DMS79 (cell line): ENCODE measurements at regions not wholly inside any gene's neighbourhood (a gene's known extent, or its start where the extent isn't known, plus 50 kb on each side); places are given as distances from the start of the nearest gene placed in this dataset.

Source experiments
- DNase-seq: peaks from one replicate; lab custom pipeline; 2025; lab: John Stamatoyannopoulos, UW

DNA sequence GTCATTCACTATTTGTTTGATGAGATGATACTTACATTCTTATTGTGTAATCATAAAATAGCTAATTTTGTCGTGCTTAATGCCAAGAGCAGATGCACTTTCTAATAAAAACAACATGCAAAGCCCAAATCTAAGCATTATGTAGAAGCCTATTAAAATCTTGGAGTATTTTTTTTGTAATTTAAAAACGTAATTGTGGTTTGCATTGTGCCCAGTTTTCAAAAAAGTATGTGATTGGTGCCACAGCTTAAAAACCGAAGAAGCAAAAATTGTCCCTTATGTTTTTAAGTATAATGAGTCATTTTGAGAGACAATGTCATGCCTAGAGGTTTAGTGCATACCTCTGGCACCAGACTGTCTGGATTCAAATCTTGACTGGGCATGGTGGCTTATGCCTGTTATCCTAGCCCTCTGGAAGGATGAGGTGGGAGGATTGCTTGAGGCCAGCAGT lies 464.8 kb upstream of the RGS6 start:
- no peak for DNase-seq

DNA sequence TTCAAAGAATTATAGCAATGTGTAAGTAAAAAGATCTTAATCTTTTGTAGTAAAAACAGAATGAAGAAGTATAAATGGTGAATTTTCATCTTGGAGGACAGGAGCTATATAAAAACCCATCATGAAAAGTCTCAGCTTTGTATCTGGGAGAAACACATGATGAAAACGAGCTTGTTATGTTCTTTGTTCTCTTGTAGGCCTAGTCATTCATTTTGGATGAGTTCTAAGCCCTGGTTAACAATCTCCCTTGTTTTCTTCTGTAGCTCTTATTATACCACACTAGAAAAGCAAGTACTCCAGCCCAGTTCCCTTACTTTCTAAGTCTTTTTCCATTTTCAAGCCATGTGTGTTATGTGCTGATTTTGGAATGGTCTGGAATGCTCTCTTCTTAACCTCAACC lies 463.5 kb upstream of the RGS6 start:
- DNase-seq: no peak

DNA sequence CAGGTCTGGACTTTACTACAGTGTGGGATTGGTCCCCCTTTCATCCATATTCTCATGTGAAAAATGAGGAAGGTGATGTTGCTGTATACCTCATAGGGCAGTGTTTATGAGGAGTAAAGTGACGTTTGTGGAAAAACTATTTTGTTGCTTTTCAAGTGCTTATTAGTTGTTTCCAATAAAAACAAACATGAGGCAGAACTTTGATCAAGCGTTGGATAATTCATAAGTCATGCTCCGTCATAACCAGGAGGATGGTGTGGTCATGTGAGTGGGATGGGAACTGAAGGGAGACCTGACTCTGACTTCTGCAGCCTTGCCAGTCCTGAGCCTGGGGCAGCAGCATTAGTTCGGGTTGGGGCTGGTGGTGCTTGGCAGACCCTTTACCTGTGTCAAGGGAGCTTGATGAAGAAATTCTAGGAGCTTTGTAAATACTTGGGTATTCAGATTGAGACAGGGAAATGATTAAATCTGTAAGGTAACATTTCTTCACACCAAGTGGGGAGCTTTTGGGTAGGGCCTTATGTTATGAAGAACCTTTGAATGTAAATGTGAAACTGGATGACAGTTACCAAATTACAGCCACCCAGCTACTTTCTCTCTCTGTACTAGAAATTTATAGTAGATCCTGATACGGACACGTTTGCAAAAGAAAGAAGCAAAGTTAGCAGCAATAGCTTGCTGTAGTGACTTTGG lies 462.4 kb upstream of the RGS6 start:
- DNase-seq: no peak

DNA sequence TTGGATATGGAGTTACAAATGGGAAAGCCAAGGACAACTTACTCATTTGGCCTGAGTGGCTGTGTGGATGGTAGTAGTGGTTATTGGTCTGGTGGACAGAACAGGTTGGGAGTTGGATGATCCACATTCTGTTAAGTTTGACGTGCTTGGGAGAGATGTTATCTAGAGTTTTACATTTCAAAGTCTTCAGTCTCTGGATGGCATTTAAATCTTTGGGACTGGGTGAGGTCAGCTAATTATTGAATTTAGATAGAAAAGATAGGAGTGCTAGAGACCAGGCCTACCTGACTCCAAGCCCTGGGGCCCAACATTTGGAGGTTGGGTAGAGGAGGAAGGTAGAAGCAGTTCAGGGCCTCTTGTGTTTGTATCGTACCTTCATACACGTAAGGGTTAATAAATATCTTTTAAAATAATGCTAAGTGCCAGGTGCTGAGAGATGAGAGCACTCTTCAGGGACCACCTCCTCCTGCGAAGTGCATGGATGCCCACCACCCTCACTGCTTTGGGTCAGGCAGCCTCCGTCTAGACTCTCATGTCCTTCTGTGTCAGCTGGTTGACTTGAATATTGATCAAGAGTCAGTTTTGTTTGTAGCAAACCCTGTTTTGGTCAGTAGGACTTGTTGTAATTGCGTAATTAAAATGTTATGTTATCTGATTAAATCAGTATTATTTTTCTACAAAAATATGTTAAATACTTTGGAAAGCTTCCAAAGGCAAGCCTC lies 460.4 kb upstream of the RGS6 start:
- DNase-seq: no peak

DNA sequence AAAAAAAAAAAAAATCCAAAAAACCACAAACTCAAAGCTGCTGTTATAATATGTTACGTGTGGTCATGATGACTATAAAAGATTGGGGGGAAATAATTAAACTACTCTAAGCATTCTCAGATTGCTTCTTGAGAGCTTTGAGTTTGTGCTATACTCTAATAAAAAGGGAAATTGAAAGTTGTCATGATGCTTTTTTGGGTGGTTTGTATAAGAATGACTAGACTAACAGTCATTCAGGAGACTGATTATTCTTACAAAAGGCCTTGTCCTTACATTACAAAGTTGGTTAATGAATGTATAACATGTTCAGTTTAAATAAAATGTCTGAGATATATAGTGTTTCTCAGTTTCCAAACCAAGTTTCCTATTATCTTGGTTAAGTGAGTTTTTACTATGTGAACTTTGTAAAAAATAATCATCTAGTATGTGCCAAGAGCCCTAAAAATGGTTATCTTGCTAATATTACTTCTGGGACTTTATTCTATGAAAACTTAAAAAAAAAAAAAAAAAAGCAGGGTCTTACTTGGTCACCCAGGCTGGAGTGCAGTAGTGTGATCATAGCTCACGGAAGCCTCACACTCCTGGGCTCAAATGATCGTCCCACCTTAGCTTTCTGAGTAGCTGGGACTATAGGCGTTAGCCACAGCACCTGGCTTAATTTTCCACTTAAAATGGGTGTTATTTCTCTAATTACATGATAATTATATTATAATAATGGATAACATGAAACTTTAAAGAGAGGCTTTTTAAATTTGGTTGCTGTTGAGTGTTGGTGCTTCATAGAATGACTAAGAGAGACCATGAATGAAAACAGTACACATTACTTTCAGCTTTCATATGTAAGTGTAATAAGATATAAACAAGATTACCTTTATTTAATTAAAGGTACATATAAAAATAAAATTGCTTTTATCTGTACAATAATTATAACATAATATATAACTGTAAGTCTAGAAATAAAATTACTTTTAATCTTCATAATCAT lies 459.6 kb upstream of the RGS6 start:
- DNase-seq: no peak

DNA sequence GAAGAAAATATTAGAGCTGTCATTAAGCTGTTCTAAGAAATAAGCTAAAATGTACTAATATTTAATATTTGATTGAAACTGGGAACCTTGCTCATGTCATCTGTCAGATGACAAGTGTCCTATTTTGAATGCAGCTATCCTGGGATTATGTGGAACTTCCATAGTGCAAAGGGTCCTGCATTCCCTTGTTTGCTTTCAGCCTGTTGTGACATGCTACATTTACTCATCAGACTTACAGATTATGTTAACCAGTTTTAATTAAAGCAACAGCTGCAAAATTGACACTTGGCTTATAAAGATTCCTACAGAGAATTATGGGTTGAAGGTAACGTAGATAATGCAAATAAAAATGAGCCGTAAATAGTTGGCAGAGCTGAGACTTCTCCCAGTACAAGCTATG lies 458.4 kb upstream of the RGS6 start:
- DNase-seq: no peak

DNA sequence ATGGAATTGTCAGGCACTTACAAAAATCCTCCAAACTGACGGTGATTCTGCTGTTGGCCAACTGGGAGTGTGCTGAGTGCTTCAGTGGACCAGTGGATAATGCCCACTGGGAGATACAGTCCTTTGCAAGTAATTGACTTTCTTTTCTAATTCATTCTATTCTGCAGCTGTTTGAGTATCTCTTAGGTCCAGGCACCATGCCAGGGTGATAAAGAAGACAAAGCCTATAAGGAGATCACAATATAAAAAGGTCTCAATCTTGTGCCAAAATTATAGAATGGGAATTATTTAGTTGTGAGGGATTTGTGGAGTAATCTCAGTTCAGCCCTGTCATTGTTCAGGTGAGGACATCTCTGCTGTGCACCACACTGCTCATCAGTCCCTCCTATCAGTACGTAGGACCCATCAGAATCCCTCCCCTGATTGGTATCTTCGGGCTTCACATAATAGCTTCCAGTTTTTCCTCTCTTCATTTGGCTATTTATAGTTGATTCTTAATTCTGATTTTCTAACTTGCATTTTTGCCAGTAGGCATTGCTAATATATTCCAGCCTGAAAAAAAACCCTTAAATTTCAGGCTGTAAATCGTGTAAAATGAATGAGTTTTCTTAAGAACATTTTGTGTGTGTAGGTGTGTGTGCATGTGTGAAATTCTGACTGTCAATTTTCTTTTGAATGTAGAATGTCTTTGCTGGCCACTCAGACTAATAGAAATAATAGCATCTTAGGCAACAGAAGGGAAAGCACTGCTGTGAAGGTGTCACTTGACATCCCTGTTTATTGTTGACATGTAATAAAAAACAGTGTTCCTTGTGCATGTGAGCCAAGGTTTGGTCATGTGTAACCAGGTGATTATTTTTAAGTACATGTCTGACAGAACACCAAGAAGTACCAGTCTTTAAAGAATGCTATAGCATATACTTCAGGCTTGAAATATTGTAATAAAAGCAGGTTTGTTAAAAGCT lies 457.6 kb upstream of the RGS6 start:
- DNase-seq: peak; percentile 93

DNA sequence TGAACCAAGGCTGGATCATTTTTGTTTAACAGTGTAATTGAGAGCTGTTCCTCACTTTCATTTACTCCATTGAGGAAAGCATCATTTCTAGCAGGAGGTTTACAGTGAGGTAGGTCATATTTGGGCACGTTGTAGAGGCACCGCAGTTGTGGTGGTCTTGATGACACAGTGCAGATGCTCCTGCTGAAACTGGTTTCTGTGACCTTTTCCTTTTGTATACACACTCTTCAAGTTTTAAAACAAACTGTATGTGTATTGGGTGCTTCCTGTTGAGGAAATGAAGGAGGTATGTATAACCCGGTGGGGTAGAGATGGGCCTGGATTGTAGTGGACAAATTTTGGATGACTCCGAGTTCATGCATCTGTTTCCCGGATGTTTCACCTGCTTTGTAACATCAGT lies 456.3 kb upstream of the RGS6 start:
- no peak for DNase-seq

DNA sequence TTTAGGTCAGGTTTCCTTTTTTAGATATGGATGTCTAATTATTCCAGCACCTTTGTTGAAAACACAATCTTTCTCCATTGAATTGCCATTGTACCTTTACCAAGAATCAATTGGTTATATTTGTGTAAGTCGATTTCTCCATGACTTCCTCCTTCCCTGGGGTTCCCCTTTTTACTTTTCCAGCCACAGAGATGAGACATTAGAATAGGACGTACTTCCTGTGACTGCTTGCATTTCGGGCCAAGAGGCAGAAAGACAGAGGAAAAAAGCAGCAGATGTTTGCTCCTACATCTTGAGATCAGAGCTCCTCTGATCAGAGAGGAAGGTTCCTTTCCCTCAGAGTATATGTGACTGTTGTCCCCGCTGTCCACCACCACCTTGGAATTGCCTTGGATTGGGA lies 453.7 kb upstream of the RGS6 start:
- DNase-seq: no peak

DNA sequence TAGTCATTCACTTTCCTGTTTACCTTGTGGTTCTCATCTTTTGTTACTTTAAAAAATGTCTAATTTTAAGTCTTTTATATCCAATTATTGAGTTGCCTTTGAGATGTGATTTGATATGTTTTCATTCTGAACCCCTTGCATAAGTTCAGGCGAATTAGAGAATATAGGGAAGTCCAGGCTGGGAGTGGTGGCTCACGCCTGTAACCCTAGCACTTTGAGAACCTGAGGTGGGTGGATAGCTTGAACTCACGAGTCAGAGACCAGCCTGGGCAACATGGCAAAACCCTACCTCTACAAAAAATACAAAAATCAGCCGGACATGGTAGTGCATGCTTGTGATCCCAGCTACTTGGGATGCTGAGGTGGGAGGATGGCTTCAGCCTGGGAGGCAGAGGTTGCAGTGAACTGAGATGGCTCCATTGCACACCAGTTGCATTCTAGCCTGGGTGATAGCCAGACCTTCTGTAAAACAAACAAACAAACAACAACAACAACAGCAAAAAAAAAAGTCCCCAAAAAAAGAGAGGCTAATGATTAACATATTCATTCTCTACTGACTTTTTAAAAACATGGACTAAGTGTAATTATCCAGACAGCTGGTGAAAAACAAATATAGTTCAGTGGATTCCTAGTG lies 451.1 kb upstream of the RGS6 start:
- DNase-seq: no peak

DNA sequence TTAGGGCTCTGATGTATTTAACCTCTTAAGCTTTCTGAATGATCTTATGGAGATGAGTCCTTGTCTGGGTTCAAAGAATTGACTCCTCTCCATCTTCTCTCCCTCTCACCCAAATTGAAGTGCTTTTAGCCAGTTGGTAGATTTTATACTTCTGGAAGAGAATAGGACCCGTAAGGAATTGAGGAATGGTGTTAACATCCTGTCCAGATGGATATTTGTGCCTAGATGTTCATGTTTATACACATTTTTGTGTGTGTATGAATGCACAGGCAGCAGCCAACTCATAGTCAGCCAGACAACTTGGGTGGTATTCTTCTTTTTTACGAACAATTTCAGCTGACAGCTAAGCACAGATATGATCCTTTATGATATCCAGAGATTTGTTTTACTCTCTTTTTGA lies 449.6 kb upstream of the RGS6 start:
- no peak for DNase-seq

DNA sequence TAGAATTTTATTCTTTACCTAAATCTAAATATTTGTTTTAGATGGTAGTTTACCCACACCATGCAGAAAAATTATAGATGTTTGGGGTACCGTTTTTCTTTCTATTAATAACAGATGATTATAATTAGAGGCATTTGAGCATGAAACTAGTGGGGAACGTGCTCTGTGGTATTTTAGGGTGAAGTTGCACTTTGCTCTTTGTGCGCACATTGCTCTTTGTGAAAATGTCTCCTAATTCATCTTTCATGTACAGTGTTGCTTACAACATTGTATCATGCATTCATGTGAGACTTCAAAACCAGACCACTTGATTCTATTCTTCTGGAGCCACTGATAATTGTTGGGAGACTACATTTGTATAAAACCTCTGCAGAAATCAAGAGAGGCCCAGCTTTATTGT lies 449.1 kb upstream of the RGS6 start:
- no peak for DNase-seq

DNA sequence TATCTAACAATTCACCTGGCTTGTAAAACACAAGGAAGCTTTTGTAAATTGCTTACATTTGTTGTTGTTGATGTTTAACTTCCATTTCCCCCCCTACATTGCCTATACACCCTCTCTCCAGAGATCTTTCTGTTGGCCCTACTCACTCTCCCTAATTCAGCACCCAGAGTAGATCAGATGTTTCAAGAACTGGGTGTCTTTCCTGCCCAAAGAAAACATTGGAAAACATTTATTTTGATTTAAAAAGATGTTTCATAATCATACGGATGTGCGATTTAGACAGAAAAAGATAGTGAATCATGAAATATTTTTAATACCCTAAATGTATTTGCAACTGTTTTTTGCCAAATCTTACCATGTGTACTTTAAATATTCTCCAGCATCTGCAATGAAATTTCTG lies 446.4 kb upstream of the RGS6 start:
- no peak for DNase-seq

DNA sequence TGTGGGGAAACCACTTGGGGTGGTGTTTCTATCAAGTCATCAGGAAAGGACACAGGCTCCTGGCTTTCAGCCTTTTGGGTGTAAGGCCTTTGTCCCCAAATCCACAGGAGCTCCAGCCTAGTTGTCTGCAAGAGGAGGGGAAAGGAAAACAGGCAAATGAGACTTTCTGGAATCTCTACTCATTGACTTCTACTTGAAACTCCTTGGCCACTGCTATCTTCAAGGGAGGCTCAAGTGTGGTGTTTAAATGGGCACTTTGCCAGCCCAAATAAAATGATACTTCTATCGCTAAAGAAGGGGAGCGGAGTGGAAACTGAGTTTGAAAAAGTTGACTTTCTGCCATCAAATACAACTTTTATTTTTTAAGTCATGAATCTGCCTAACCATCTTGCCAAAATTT lies 445.9 kb upstream of the RGS6 start:
- DNase-seq: peak; percentile 87

DNA sequence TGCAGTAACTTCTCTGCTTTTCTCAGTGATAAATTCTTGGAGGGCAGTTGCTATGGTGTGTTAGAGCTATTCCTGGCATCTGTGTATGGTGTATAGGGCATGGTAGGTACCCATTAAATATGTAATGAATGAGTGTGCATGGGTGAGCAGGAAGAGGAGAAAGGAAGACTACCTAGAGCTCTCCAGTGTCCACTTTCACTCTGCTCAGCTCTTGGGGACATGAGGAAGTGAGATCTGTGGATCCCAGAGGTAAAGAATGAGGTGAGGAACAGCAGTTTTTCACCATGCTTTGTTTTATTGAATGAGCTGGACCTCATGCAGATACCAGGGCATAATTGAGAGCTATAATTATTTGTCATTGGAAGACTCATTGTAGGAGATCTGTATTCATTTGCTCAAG lies 444.8 kb upstream of the RGS6 start:
- DNase-seq: no peak

DNA sequence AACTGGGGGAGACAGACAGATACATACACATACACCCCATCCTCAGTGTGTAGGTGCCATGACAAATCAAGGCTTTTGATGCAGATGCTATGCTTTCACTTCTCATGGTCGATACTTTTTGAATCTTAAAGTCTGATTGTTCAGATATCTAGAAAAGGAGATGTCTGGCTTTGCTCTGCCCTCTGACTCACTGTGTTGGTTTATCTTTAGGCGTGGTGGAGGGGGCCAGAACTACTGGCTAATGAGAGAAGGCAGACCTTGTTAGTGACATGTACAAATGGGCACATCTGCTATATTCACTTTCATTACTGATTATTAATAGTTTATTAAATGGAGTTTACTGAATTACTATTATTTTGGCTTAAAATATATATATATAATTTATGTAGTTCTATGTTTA lies 444.3 kb upstream of the RGS6 start:
- no peak for DNase-seq

DNA sequence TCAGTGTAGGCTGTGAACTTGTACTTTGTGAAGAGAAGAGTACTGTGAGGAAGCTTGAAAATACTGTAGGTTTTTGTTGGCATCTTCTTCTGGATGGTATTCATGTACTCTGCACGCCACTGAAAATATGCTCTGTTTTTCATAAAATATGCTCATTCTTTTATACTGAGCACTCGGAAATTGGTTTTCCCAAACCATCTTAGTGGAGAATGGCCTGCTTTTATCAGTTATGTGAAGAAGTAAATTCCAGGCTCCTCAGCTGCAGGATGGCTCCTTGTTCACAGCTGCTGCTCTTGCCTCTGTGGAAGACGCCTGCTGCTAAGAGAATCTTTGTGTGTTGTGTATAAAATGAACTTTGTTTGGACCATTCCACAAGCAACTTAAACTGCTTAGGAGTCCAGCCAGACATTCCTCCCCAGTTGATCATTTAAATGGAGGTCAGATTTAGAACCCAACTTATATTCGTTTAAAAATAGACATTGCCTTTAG lies 443.5 kb upstream of the RGS6 start:
- no peak for DNase-seq

DNA sequence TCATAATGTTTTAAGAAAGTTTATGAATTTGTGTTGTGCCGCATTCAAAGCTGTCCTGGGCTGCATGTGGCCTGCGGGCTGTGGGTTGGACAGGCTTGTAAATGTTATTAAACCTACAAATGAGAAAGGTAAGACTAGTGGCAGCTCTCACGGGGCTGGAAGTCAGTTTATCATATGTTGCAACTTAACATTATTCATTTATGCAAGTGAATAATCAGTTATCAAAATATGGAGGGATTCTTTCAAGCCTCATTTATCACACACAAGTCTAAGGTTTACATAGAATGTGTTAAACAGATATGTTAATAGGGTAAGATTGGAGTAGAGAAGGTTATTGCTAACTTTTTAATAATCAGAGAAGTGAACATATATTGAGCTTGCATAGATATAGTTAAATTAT lies 442.5 kb upstream of the RGS6 start:
- no peak for DNase-seq

DNA sequence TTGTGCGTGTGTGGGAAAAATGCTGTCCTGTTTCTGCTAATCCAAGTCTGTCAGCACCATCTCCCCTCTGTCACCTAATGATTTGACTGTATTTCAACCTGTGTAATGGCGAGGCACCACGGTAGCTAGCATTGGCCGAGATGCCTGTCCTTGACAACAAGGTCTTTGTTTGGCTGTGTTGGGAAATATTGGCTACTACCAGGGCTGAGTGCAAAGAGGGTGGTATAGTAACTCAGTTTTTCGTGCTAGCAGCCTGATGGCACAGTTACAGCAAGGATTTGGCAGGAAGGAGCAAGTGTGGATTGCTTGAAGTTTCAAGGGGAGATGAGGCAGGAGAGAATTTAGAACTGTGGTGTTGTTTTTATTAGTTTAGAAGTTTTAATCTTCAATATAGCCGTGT lies 440.3 kb upstream of the RGS6 start:
- DNase-seq: no peak

DNA sequence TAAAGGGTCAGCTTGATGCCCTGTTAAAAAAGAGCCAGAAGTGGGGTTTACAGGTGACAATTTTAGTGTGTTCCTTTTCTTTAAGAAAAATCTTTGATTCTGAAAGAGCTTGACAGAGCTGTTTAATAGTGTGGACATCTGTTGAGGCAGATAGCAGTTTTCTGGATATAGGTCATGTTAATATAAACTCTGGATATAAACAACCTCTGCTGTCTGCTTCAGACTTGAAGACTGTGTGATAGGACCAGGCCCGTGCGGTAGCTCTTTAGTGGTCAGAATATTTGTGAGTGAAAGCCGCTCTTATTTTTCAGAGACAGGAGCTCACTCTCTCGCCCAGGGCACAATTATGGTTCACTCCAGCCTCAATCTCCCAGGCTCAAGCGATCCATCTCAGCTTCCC lies 439.9 kb upstream of the RGS6 start:
- DNase-seq: no peak

DNA sequence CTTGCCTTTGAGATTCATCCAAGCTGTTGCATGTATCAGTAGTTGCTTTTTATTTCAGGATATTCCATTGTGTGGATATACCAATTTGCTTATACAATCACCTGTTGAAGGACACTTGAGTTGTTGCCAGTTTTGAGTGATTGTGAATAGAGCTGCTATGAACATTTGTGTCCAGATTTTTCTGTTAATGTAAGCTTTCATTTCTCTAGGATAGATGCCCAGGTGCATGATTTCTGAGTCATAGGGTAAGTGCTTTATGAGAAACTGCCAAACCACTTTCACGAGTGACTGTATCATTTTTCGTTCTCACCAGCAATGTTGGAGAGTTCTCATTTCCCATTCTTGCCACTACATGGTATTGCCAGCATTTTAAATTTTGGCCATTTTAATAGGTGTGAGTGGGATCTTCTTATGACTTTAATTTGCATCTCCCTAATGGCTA lies 434.6 kb upstream of the RGS6 start:
- peak; percentile 84 for DNase-seq
